SIG-M5 (cell line): ENCODE measurements at regions not wholly inside any gene's neighbourhood (a gene's known extent, or its start where the extent isn't known, plus 50 kb on each side); places are given as distances from the start of the nearest gene placed in this dataset.
"Not testable (repeated sequence)": the region's sequence is repeated elsewhere in the genome, so short reads cannot be mapped to it uniquely, and the experiment has no call there.

Source experiments
- DNase-seq: peaks from one replicate; lab custom pipeline; 2025; lab: John Stamatoyannopoulos, UW

DNA sequence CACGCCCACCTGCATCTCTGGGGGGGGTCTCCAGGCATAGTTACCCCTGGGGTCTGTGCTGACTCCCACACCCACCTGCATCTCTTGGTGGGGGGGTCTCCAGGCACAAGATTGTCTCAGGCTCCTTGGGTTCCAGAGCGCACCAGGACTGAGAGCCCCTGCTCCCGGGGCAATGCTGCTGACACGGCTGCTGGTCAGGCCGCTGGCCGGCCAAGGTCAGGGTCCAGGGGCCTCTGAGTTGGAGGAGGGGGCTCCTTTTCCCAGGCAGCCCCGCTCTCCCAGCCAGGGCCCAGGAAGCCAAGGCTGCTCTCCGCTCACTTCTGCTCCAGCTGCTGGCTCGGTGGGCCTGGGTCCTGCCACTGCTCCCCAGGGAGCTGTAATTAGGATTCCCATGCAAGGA lies 77.3 kb upstream of the SFSWAP start:
- not testable (repeated sequence) for DNase-seq

DNA sequence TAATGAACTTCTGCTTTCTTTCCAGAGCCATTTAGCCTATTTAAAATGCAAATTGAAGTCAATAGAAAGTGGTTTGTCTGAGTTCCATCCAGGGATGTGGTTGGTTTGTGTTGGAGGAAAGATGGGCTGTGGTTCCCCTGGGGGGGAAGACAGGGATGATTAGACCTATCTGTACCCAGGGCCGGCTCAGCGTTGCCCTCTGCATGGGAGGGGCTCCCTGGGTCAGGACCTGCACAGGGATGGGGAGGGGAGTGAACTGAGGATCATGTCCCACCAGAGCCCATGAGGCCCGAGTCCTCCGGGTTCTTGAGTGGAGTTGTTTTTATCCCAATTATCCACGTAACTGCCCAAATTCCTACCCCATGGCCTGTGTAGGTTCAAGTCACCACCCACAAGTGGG lies 76.9 kb upstream of the SFSWAP start:
- no peak for DNase-seq

- not testable (repeated sequence) for DNase-seq
Observed at GRCh38 chr12:131635012-131635411, 75.9 kb upstream of the SFSWAP start.

DNA sequence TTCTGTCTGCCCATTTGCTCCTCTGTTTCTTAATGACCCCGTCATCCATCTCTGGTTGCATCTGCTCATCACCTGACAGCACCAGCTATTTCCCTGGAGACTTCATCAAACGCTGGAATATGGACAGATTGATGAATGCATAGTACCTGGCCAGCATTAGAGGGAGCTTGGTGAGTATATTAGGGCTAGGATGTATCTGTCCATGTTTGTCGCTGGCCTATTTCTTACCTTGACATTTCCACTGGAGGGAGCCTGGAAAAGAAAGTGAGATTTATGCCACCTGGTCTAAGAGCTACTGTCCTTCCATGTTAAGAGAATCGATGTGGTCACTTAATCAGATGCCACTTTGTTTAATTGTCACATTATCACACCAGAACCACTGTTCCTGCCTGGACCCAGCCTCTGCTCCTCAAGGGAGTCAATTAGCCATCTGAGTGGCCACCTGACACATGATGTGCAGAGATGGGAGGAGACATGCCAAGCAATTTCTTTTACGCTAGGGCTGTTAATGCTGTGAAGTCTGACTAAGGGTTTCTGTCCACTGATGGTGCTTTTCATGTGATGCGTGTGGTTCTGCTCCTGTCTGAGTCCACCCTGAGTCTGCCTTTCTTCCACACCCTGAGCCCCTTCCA lies 75.3 kb upstream of the SFSWAP start:
- DNase-seq, result no peak

DNA sequence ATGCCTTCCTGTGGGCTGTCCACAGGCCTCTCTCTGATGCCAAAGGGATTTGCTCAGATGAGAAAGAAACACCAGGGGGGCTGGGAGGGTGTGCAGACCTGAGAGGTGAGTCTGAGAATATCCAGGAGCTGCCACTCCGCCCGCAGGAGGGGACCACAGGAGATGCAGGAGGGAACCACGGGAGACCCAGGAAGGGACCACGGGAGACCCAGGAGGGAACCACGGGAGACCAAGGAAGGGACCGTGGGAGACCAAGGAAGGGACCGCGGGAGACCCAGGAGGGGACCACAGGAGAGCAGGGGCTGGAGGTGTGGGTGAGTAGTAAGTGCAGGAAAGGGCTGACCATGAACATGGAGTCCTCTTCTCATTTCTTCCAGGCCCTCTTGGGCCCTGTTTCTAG lies 74.6 kb upstream of the SFSWAP start:
- DNase-seq, result no peak

DNA sequence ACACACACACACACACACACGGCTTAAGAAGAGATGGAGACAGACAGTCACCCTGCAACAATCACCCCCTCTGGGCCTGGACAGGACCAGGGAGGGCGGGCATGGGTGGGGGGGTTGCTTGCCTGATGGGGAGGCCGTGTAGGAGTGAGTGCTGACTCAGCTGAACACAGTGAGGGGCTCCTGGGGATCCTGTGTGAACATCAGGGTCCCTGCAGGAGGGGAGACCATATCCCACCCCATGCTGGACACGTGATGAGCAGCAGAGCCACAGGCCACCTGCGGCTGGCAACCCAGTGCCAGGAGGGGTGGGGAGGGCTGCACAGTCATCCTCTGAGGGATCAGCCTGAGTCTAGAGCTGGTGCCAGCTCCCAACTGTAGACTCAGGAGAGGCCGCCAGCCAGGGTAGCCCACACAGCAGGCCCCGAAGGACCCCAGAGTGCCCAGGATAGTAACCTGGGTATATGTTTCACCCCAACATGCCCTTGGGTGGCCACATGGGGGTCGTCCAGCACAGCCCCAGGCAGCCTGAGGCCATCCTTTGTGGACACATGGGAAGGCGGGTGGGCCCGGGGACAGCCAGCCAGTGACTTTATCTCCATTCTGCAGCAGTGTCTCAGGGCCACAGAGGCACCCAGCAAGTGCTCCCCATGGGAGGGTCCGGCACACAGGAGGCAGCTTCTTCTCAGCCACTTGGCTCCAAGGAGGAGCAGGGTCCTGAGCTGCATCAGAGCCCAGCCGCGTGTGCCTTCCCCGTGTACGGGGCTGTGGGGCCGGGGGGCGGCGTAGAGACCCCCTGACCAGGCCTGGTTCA lies 73.7 kb upstream of the SFSWAP start:
- DNase-seq, result no peak

GRCh38 chr12:131637986-131638385 lies 72.9 kb upstream of the SFSWAP start:
- DNase-seq, result no peak

- DNase-seq, result no peak
Observed at GRCh38 chr12:131639270-131639940, 71.5 kb upstream of the SFSWAP start.

DNA sequence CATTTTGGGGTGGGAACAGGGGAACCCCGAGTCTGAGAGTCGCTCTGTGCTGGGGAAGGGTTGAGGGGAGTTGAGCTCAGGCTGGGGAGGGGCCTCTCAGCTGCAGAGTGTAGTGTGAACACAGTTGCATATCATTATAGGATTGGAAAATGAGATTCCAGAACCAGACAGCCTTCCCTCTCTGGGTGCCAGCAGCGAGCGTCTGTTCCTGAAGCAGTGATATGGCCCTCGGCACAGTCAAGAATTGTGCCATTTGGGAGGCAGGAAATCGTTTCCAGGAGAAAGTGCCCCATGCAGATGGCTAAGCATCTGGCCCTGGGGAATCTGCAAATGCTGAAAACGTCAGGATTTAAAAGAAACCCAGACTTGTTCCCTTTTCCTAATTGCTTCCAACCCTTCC lies 70.4 kb upstream of the SFSWAP start:
- no peak for DNase-seq

GRCh38 chr12:131641315-131641714 lies 69.6 kb upstream of the SFSWAP start:
- DNase-seq, result no peak

DNA sequence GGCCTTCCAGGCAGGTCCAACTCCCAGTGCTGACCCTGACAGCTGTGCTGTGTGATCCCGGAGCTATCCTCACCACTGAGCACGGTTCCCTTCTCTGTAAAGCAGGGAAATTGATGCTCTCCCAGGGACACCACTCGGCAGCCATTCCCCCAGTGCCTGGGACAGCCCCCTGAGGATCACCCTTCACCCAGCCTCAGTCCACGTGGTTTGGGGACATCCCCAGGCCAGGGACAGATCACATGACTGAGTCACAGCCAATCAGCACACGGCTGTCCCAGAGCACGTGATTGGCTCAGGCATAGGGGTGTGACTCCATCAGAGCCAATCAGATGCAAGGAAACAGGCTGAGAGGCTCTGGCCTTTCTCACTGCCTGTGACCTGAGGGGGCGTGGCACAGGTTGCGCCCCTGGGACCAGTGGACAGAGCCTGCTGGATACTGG lies 68.8 kb upstream of the SFSWAP start:
- no peak for DNase-seq

DNA sequence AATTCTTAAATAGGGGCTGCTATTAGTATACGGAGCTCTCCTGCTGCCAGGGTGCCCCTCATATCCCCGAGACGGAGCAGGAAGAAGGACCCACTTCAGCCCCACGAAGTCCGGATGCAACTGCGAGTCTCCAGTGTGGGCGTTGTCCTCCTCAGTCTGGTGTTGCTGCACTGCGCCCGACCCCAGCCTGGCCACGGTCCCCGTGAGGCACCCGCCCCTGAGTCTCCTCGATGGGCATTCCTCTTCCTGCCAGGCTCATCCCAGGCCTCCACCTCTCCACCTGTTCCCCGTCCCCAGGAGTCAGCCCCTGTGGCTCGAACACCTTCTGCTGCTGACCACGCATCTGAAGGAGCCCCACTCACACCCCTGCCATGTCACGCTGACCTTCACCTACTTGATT lies 68.1 kb upstream of the SFSWAP start:
- no peak for DNase-seq

GRCh38 chr12:131643631-131644452 lies 67.0 kb upstream of the SFSWAP start:
- no peak for DNase-seq

GRCh38 chr12:131644481-131644880 lies 66.4 kb upstream of the SFSWAP start:
- DNase-seq, result no peak

- DNase-seq, result not testable (repeated sequence)
Observed at GRCh38 chr12:131644917-131645316, 66.0 kb upstream of the SFSWAP start.

DNA sequence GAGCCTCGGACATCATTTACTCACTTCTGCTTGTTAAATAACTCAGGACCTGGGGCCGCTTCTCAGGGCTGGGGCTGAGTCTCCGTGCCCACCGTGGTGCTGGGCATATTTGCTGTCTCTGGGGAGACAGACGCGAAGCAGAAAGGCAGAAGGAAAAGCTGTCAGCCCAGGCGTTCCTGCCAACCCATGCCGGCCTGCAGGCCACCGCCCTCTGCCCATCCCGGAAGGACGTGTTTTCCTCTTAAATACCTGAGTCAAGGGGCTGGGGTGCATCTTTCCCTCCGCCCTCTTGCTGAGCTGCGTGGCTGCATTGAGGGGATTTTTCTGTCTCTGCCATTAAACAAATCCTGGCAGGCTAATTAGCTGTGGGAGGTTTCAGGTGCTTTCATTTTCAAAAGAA lies 65.3 kb upstream of the SFSWAP start:
- not testable (repeated sequence) for DNase-seq

GRCh38 chr12:131646444-131646843 lies 64.4 kb upstream of the SFSWAP start:
- DNase-seq, result not testable (repeated sequence)

GRCh38 chr12:131647667-131648066 lies 63.2 kb upstream of the SFSWAP start:
- no peak for DNase-seq

- not testable (repeated sequence) for DNase-seq
Observed at GRCh38 chr12:131655469-131656174, 55.3 kb upstream of the SFSWAP start.

GRCh38 chr12:131656796-131657195 lies 54.1 kb upstream of the SFSWAP start:
- not testable (repeated sequence) for DNase-seq

- not testable (repeated sequence) for DNase-seq
Observed at GRCh38 chr12:131658605-131659004, 52.3 kb upstream of the SFSWAP start.
